HepG2 (cell line): ENCODE measurements at regions not wholly inside any gene's neighbourhood (a gene's known extent, or its start where the extent isn't known, plus 50 kb on each side); places are given as distances from the start of the nearest gene placed in this dataset.

ENCODE experiments used
- ATAC-seq: fragments of 200-7000 bp; cut with Tn5 transposase; 3 replicates; pipeline ENCODE4 v1.9.1; 2020; ENCODE audit warnings: mild to moderate bottlenecking, moderate library complexity
- BruUV-seq: library from RNA; stranded (reverse); fragments of 400-500 nt; replicated peaks from 2 replicates; lab custom pipeline; 2021; lab: Mats Ljungman, UMichigan
- CTCF ChIA-PET: fragments of 300-600 bp; formaldehyde crosslinking; extraction: SDS; loops from one replicate; lab custom pipeline; 2021; ENCODE audit warnings: low total read pairs, inconsistent platforms, low intra/inter-chr PET ratio; lab: Yijun Ruan, JAX
- POLR2A ChIA-PET: fragments of 350-600 bp; sonication (Branson Sonifier 250); formaldehyde crosslinking; loops from one replicate; lab custom pipeline; 2020; ENCODE audit warnings: antibody characterized with exemption, inconsistent platforms; lab: Yijun Ruan, JAX
- DNase-seq: peaks from one replicate; pipeline ENCODE4 v3.0.0-alpha.2; 2015; ENCODE audit warnings: low spot score
- FAIRE-seq: peaks from 3 replicates; lab custom pipeline; 2011; peaks lifted over from hg19 to GRCh38; lab: Jason Lieb, UNC
- H2AFZ ChIP-seq: one replicate; pipeline ENCODE4 v1.6.1; 2011; ENCODE audit warnings: low read length, inconsistent platforms
- H3K27ac ChIP-seq: fragments of 300-600 bp; 3 replicates; pipeline ENCODE4 v1.8.0; 2011; ENCODE audit warnings: mixed run types, mild to moderate bottlenecking, mixed read lengths, low read length, inconsistent platforms; ENCODE audit not compliant: insufficient read depth; ENCODE audit errors: extremely low read length
- H3K27me3 ChIP-seq, 2 experiments: fragments of 200-600 bp in 1 of 2; 2 replicates in 1 of 2; 3 replicates in 1 of 2; pipeline versions ENCODE4 v1.6.0 to v1.8.0; 2011; ENCODE audit warnings: low read length in 2 of 2, mild to moderate bottlenecking in 2 of 2, moderate library complexity in 2 of 2, inconsistent platforms in 1 of 2; ENCODE audit not compliant: insufficient read depth in 2 of 2, control insufficient read depth in 1 of 2
- H3K36me3 ChIP-seq, 2 experiments: fragments of 200-600 bp in 1 of 2; replicated peaks in 1 of 2; 2 replicates in 1 of 2; 3 replicates in 1 of 2; pipeline versions ENCODE4 v1.5.1 to v1.8.0; 2011; ENCODE audit warnings: low read length in 2 of 2, inconsistent platforms in 1 of 2; ENCODE audit not compliant: insufficient read depth in 2 of 2, control insufficient read depth in 1 of 2
- H3K4me1 ChIP-seq: 2 replicates; pipeline ENCODE4 v1.5.1; 2012; ENCODE audit warnings: low read length, inconsistent platforms; ENCODE audit not compliant: insufficient read depth
- H3K4me2 ChIP-seq: 2 replicates; pipeline ENCODE4 v1.6.0; 2011; ENCODE audit warnings: low read depth, low read length, inconsistent platforms
- H3K4me3 ChIP-seq, 3 experiments: fragments of 200-600 bp in 1 of 3; sonication (generic), shearing (Covaris generic) in 1 of 3; replicated peaks in 1 of 3; 2 replicates each; pipeline ENCODE4 v1.5.1; 2011 to 2016; ENCODE audit warnings: low read length in 3 of 3, inconsistent platforms in 2 of 3, low read depth in 2 of 3, mild to moderate bottlenecking in 2 of 3, control low read depth in 1 of 3, mixed read lengths in 1 of 3; ENCODE audit not compliant: insufficient read depth in 1 of 3
- H3K79me2 ChIP-seq: one replicate; pipeline ENCODE4 v1.6.1; 2011; ENCODE audit warnings: low read length, inconsistent platforms; ENCODE audit not compliant: insufficient read depth
- H3K9ac ChIP-seq: 2 replicates; pipeline ENCODE4 v1.6.0; 2011; ENCODE audit warnings: mild to moderate bottlenecking, low read depth, low read length, inconsistent platforms; ENCODE audit not compliant: insufficient read depth
- H3K9me3 ChIP-seq: 2 replicates; pipeline ENCODE4 v1.5.1; 2012; ENCODE audit warnings: mild to moderate bottlenecking, low read length
- H4K20me1 ChIP-seq: 2 replicates; pipeline ENCODE4 v1.6.0; 2011; ENCODE audit warnings: inconsistent platforms, mild to moderate bottlenecking, low read length, moderate library complexity; ENCODE audit not compliant: insufficient read depth
- DNMT3B ChIP-seq: conservative IDR thresholded peaks from 2 replicates; pipeline ENCODE4 v1.6.1; 2016; ENCODE audit warnings: missing biosample characterization, control low read depth
- DR1 ChIP-seq: sonication (generic); formaldehyde crosslinking; IDR thresholded peaks from 2 replicates; pipeline ENCODE4 v1.8.0; 2021; ENCODE audit warnings: mild to moderate bottlenecking, missing genetic modification reagents, inconsistent platforms
- ELF4 ChIP-seq: sonication (generic); formaldehyde crosslinking; IDR thresholded peaks from 2 replicates; pipeline ENCODE4 v1.5.0; 2020; ENCODE audit warnings: missing genetic modification reagents, mild to moderate bottlenecking, moderate library complexity, borderline replicate concordance
- NR2F6 ChIP-seq, 2 experiments: IDR thresholded peaks; 2 replicates each; pipeline ENCODE4 v1.6.1; 2016; ENCODE audit warnings: antibody characterized with exemption in 1 of 2, mild to moderate bottlenecking in 1 of 2
- SALL1 ChIP-seq: sonication (generic); formaldehyde crosslinking; IDR thresholded peaks from 2 replicates; pipeline ENCODE4 v1.8.0; 2022; ENCODE audit warnings: mild to moderate bottlenecking, missing genetic modification reagents
- WGBS: methylation state at CpG from one replicate; pipeline ENCODE4 v1.1.6; 2017; ENCODE audit warnings: low lambda C conversion rate; 5-methylcytosine and 5-hydroxymethylcytosine counted together
- in situ Hi-C: cut with HindIII; loops from 2 replicates; pipeline ENCODE4 v1.10.0; 2017; ENCODE audit warnings: low pct_unique_long_range_greater_than_20kb; ENCODE audit not compliant: extremely low pct_ligation_motif_present
- intact Hi-C: fragments of 100-400 bp; cut with micrococcal nuclease; formaldehyde crosslinking; loops from one replicate; pipeline ENCODE4 v1.10.0; 2022; ENCODE audit not compliant: unreplicated experiment
- TF ChIP-seq, protein P1 (sequence below): sonication (generic); formaldehyde crosslinking; IDR thresholded peaks from 2 replicates; pipeline ENCODE4 v1.5.1; 2020; ENCODE audit warnings: missing genetic modification reagents, mild to moderate bottlenecking, borderline replicate concordance
- TF ChIP-seq, protein P2 (sequence below): IDR thresholded peaks from 2 replicates; pipeline ENCODE4 v1.6.1; 2016; ENCODE audit warnings: missing biosample characterization, missing genetic modification reagents, low read depth
- TF ChIP-seq, protein P3 (sequence below): IDR thresholded peaks from 2 replicates; pipeline ENCODE4 v1.6.1; 2016
- TF ChIP-seq, protein P4 (sequence below), 2 experiments: fragments of 450-650 bp in 1 of 2; sonication (generic) in 1 of 2; formaldehyde crosslinking in 1 of 2; IDR thresholded peaks; 2 replicates each; pipeline versions ENCODE4 v1.6.1 to v1.8.0; 2016 to 2022; ENCODE audit warnings: antibody characterized with exemption in 1 of 2, mild to moderate bottlenecking in 1 of 2, missing genetic modification reagents in 1 of 2

DNA sequence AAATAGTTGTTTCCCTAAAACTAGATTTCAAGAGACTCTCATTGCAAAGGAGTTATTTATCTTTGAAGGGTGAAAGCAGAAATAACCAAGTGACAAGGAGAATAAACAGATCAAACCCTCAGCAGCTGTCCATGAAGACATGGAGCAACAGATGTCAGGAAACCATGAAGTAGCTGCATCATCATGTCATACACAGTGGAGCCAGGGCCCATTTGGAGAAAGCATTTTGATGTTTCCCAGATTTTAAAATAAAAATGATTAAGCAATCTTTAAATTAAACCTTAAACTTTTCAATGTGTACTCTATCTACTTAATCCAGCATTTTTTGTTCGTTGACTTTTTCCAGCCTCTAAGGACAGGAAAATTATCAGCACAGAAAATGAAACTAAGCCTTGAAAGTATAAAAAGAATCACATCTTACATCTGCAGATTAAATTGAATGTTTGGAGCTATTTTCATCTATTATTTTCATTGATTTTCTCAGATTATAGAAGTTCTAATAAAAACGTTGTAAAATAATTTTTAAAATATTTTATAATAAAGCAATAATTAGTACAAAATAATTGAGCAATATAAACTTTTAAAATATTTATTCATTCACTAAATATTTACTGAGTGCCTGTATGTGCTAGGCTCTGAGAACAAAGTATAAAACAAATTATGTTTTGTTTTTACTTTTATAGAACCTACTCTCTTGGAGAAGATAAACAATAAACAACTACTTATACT lies 860.1 kb downstream of the BCL11A start:
- Histone ChIP-seq H2AFZ (no peak overlapping the region), H3K4me1 (no peaks in the 10 kb centered on the region), H3K4me3 (no peak overlapping the region), H3K9ac (no peak overlapping the region), H4K20me1 (no peaks in the 10 kb centered on the region), H3K4me2 (no peak overlapping the region), H3K27me3 (no peaks in the 10 kb centered on the region), H3K36me3 (no peaks in the 10 kb centered on the region), H3K9me3 (peaks cover 11% of the 10 kb centered on the region), H3K79me2 (no peaks in the 10 kb centered on the region), H3K27ac (no peak overlapping the region)
- DNase-seq = no peak
- in situ Hi-C loops = no loop called here
- no peak for ATAC-seq
- intact Hi-C loops = no loop called here
- no peak for FAIRE-seq
- BruUV-seq = no TSS peak
- POLR2A ChIA-PET = no interaction called here
- WGBS = 2% methylated on average over 2 of the region's 2 CpGs
- CTCF ChIA-PET = no interaction called here
- TF ChIP-seq, protein P1, sequence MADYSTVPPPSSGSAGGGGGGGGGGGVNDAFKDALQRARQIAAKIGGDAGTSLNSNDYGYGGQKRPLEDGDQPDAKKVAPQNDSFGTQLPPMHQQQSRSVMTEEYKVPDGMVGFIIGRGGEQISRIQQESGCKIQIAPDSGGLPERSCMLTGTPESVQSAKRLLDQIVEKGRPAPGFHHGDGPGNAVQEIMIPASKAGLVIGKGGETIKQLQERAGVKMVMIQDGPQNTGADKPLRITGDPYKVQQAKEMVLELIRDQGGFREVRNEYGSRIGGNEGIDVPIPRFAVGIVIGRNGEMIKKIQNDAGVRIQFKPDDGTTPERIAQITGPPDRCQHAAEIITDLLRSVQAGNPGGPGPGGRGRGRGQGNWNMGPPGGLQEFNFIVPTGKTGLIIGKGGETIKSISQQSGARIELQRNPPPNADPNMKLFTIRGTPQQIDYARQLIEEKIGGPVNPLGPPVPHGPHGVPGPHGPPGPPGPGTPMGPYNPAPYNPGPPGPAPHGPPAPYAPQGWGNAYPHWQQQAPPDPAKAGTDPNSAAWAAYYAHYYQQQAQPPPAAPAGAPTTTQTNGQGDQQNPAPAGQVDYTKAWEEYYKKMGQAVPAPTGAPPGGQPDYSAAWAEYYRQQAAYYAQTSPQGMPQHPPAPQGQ (CRISPR knock-in tag) = no peak
- TF ChIP-seq, protein P2, sequence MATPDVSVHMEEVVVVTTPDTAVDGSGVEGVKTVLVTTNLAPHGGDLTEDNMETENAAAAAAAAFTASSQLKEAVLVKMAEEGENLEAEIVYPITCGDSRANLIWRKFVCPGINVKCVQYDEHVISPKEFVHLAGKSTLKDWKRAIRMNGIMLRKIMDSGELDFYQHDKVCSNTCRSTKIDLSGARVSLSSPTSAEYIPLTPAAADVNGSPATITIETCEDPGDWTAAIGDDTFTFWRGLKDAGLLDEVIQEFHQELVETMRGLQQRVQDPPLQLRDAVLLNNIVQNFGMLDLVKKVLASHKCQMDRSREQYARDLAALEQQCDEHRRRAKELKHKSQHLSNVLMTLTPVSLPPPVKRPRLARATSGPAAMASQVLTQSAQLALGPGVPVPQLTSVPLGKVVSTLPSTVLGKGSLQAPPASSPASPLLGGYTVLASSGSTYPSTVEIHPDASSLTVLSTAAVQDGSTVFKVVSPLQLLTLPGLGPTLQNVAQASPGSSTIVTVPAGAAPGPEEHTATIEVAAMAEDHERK (CRISPR knock-in tag) = no peak
- TF ChIP-seq SALL1 (CRISPR knock-in tag) (no peak), ELF4 (CRISPR knock-in tag) (no peak), NR2F6 (IDR thresholded peaks at IDR 0.05) (no peak), NR2F6 (CRISPR knock-in tag; IDR thresholded peaks at IDR 0.05) (no peak), DR1 (CRISPR knock-in tag) (no peak), DNMT3B (CRISPR knock-in tag) (no peak)
- TF ChIP-seq, protein P3, sequence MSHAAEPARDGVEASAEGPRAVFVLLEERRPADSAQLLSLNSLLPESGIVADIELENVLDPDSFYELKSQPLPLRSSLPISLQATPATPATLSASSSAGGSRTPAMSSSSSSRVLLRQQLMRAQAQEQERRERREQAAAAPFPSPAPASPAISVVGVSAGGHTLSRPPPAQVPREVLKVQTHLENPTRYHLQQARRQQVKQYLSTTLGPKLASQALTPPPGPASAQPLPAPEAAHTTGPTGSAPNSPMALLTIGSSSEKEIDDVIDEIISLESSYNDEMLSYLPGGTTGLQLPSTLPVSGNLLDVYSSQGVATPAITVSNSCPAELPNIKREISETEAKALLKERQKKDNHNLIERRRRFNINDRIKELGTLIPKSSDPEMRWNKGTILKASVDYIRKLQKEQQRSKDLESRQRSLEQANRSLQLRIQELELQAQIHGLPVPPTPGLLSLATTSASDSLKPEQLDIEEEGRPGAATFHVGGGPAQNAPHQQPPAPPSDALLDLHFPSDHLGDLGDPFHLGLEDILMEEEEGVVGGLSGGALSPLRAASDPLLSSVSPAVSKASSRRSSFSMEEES (CRISPR knock-in tag) = no peak
- TF ChIP-seq, protein P4, sequence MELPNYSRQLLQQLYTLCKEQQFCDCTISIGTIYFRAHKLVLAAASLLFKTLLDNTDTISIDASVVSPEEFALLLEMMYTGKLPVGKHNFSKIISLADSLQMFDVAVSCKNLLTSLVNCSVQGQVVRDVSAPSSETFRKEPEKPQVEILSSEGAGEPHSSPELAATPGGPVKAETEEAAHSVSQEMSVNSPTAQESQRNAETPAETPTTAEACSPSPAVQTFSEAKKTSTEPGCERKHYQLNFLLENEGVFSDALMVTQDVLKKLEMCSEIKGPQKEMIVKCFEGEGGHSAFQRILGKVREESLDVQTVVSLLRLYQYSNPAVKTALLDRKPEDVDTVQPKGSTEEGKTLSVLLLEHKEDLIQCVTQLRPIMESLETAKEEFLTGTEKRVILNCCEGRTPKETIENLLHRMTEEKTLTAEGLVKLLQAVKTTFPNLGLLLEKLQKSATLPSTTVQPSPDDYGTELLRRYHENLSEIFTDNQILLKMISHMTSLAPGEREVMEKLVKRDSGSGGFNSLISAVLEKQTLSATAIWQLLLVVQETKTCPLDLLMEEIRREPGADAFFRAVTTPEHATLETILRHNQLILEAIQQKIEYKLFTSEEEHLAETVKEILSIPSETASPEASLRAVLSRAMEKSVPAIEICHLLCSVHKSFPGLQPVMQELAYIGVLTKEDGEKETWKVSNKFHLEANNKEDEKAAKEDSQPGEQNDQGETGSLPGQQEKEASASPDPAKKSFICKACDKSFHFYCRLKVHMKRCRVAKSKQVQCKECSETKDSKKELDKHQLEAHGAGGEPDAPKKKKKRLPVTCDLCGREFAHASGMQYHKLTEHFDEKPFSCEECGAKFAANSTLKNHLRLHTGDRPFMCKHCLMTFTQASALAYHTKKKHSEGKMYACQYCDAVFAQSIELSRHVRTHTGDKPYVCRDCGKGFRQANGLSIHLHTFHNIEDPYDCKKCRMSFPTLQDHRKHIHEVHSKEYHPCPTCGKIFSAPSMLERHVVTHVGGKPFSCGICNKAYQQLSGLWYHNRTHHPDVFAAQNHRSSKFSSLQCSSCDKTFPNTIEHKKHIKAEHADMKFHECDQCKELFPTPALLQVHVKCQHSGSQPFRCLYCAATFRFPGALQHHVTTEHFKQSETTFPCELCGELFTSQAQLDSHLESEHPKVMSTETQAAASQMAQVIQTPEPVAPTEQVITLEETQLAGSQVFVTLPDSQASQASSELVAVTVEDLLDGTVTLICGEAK (IDR thresholded peaks at IDR 0.05) = no peak
- TF ChIP-seq, protein P4 (CRISPR knock-in tag; IDR thresholded peaks at IDR 0.05) = no peak
